WI38 (cell line): ENCODE measurements at regions not wholly inside any gene's neighbourhood (a gene's known extent, or its start where the extent isn't known, plus 50 kb on each side); places are given as distances from the start of the nearest gene placed in this dataset.
"Not testable (repeated sequence)": the region's sequence is repeated elsewhere in the genome, so short reads cannot be mapped to it uniquely, and the experiment has no call there.

Experiments used
- H3K4me3 ChIP-seq: 2 replicates; pipeline ENCODE4 v1.5.1; 2011; ENCODE audit warnings: low read depth, mild to moderate bottlenecking, control low read depth, low read length
- TF ChIP-seq, protein P1 (sequence below): IDR thresholded peaks from 2 replicates; pipeline ENCODE4 v1.5.1; 2012; ENCODE audit warnings: low read depth, mild to moderate bottlenecking, control low read depth, low read length

DNA sequence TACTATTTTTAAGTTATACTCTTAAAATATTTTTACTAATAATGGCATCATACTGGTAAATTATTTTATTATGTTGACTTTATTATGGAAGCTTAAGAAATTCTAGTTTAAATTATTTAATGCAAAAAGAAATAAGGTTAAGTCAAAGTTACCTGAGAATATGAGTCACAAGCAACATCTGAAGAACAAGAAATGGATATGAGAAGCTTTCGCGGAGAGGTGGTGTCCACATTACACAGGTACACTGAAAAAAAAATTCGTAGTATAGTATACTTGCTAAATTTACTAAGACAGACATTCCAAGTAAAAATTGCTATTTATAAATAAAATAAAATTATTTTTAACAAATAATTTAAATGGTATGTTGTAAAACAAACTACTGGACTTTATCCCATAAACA is 143.8 kb downstream of the AVL9 start:
- no peak overlapping the region for H3K4me3 ChIP-seq
- TF ChIP-seq, protein P1, sequence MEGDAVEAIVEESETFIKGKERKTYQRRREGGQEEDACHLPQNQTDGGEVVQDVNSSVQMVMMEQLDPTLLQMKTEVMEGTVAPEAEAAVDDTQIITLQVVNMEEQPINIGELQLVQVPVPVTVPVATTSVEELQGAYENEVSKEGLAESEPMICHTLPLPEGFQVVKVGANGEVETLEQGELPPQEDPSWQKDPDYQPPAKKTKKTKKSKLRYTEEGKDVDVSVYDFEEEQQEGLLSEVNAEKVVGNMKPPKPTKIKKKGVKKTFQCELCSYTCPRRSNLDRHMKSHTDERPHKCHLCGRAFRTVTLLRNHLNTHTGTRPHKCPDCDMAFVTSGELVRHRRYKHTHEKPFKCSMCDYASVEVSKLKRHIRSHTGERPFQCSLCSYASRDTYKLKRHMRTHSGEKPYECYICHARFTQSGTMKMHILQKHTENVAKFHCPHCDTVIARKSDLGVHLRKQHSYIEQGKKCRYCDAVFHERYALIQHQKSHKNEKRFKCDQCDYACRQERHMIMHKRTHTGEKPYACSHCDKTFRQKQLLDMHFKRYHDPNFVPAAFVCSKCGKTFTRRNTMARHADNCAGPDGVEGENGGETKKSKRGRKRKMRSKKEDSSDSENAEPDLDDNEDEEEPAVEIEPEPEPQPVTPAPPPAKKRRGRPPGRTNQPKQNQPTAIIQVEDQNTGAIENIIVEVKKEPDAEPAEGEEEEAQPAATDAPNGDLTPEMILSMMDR, result no peak

DNA sequence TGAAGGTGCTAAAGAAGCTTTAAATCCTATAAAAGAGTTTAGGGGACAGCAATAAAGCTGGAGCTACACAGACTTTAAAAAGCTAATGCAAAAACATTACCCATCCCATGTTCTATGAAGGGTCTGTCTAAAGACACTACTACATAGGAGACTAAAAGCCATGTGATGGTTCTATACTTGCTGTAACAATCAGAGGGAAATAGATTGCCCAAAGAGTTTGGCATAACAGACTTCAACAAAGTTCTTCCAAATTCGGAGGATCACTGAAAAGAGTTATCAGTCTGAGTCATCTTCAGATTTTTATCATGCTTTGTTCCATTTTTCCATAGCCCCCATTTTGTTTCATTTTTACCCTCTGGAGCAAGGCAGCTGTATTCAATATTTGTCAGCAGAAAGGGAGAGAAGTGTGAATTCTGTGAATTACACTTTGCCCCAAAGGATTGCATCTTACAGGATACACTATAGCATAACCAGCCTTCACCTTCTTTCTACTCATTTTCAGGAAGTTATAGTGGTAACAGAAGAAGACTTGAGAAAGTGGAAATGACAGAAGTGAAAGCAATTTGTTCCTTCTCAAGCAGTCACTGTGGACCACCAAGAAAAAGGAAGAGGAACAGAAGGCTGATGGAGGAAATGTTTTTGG is 143.3 kb downstream of the AVL9 start:
- not testable (repeated sequence) for H3K4me3 ChIP-seq
